HG03354 (cell line): ENCODE measurements at regions not wholly inside any gene's neighbourhood (a gene's known extent, or its start where the extent isn't known, plus 50 kb on each side); places are given as distances from the start of the nearest gene placed in this dataset.

ENCODE experiments used
- ATAC-seq: cut with Tn5 transposase; IDR thresholded peaks from one replicate; pipeline ENCODE4 v1.9.1; 2021; ENCODE audit warnings: mild to moderate bottlenecking; ENCODE audit not compliant: unreplicated experiment, poor library complexity, severe bottlenecking

DNA sequence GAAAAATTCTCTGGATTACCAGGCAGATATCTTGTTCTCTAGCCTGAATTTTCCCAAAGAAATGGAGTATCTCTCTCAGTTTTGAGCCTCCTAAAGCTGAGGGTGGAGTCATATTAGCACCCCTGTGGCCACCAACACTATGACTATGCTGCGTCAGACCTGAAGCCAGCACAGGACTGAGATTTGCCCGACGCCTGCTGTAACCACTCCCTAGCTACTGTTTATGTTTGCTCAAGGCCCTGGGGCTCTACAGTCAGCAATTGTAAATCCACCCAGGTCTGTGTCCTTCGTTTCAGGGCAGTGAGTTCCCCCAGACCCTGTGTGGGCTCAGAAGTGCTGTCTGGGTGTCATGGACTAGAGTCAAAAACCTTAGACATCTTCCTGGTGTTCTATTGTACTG, 61.4 kb downstream of the ZXDA start:
- no peak for ATAC-seq

GRCh38 chrX:57822818-57823217, 87.4 kb downstream of the ZXDA start:
- ATAC-seq = no peak

DNA sequence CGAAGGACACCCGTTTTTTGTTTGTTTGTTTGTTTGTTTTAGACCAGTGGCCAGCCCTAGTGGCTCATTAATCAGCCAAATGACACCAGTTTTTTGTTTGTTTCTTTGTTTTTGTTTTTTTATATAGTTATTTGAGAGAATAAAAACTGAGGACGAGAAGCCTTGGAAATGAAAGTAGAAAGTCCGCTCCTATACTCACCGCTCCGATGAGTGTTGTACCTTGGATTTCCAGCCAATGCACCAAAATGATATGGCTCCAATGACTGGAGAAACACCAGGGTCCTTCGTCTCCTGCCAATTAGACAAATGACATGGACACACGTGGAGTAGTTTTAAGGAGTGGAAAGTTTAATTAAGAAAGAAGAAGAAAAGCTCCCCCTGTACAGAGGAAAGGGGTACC, 87.9 kb downstream of the ZXDA start:
- no peak for ATAC-seq

GRCh38 chrX:57821703-57822387, 88.4 kb downstream of the ZXDA start:
- peak; percentile 89 for ATAC-seq

- ATAC-seq = no peak
Measured at GRCh38 chrX:57817302-57817701, 93.0 kb downstream of the ZXDA start.

- no peak for ATAC-seq
Measured at GRCh38 chrX:57772637-57773036, 92.6 kb upstream of the NLRP2B start.

DNA sequence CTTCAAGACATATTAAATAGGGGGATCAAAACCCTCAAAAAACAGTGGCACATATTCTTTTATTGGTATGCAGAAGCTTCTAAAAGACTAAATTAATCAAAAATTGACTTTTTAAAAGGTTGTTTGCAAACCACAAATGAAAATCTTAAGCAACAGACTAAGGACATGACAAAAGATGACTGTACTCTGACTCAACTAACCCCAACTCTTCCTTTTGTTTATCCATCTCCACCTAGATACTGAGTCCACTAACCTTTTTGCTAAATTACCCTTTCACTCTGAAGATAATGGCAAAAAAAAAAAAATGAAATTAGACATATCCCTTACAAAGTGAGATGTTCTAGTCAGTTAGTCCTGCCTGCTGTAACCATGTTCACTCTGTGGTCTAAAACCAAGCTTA, 91.6 kb upstream of the NLRP2B start:
- ATAC-seq = no peak

DNA sequence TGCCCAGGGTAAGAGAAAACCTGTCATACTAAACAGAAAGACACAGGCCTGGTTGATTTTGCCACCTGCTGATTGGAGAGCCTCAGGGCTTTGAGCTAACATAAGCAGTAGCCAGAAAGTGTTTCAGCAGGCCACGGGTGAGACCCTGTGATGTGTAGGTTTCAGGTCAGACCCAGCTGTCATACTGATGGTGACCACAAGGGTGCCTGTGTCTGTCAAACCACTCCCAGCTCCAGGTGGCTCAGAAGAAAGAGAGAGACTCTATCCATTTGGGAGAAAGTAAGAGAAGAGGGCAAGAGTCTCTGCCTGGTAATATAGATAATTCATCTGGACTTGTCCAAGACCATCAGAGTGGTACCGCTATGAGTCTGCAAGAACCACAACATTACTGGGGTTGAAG, 72.8 kb upstream of the NLRP2B start:
- no peak for ATAC-seq

DNA sequence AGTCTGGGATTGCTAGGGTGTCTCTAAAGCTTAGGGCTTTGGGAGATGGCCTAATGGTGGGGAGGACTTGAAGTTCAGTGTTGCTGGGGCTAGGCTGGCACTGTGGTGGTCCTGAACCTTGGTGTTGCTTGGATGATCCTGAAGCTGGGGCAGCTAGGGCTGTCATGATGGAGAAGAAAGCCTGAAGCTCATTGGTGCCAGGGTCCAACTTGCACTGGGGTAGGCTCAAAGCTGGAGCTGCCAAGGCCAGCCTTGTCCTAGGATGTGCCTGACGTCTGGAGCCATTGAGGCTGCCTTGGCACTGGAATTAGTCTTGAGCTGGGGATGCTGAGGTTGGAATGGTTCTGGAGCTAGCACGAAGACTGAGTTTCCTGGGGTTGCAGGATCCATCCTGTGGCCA, 61.0 kb upstream of the NLRP2B start:
- ATAC-seq = no peak

DNA sequence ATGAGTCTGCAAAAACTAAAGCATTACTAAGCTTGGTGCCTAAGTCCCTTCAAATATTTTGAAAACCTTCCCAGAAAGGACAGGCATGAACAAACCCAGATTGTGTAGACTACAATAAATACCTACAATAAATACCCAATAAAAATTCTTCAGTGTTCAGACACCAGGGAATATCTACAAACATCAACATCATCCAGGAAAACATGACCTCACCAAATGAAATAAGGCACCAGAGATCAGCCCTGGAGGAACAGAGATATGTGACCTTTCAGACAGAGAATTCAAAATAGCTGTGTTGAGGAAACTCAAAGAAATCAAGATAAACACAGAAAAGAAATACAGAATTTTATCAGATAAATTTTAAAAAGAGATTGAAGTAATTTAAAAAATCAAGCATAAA, 57.8 kb upstream of the NLRP2B start:
- ATAC-seq = no peak
